C4-2B (cell line): ENCODE measurements at regions not wholly inside any gene's neighbourhood (a gene's known extent, or its start where the extent isn't known, plus 50 kb on each side); places are given as distances from the start of the nearest gene placed in this dataset.

Experiments
- H3K27ac ChIP-seq: fragments of 450-650 bp; 2 replicates; pipeline ENCODE4 v1.5.1; 2017
- CTCF ChIP-seq: fragments of 450-650 bp; conservative IDR thresholded peaks from 2 replicates; pipeline ENCODE4 v1.5.1; 2017; ENCODE audit warnings: mild to moderate bottlenecking
- ZFX ChIP-seq: fragments of 450-650 bp; IDR thresholded peaks from 2 replicates; pipeline ENCODE4 v1.6.1; 2017

- no peak overlapping the region for H3K27ac ChIP-seq
- no peak for TF ChIP-seq ZFX
- TF ChIP-seq CTCF = no peak
Measured at GRCh38 chr2:195410074-195410671, 246.9 kb upstream of the SLC39A10 start.

- no peak overlapping the region for H3K27ac ChIP-seq
- TF ChIP-seq ZFX (no peak), CTCF (no peak)
Measured at GRCh38 chr2:195408811-195409210, 248.2 kb upstream of the SLC39A10 start.

DNA sequence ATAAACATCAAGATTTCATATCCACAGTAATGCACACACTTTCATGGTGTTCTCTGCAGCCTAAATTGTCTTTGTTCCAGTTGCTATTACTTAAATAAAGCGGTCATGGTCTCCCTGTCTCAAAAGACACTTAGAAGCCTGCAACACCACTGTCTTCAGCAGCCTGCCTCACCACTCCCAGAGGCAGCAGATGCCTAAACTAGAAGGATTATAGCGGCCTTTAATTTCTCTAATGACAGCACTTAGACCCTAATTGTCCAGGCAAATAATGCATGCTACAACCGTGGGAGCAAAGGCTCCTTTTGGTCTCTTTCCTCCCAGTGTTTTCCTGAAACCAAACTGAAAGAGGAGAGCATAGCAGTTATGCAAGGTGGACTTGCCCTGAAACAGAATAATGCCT lies 248.8 kb upstream of the SLC39A10 start:
- H3K27ac ChIP-seq = no peak overlapping the region
- TF ChIP-seq ZFX = no peak
- TF ChIP-seq CTCF = no peak

DNA sequence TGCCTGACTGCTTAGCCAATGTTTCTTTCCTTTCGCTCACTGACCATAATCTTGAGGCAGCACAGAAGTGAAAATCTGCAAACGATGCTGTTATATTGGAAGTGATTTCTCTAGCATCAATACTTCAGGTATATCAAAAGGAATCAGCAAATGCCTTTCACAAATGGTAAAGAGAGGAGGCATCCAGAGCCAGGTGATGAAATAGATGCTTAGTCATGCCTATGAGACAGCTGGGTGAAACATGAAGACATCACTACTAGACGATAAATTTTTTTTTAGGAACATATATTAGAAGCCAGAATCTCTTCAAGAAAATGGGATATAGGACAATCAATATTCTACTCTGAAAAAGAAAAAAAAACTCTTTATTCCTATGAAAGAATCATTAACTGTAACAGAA lies 249.2 kb upstream of the SLC39A10 start:
- H3K27ac ChIP-seq = no peak overlapping the region
- TF ChIP-seq CTCF (no peak), ZFX (no peak)

- no peak for TF ChIP-seq ZFX
- TF ChIP-seq CTCF = no peak
- no peak overlapping the region for H3K27ac ChIP-seq
Measured at GRCh38 chr2:195406886-195407603, 250.0 kb upstream of the SLC39A10 start.

- no peak overlapping the region for H3K27ac ChIP-seq
- TF ChIP-seq CTCF (no peak), ZFX (no peak)
Measured at GRCh38 chr2:195404651-195405050, 252.4 kb upstream of the SLC39A10 start.

DNA sequence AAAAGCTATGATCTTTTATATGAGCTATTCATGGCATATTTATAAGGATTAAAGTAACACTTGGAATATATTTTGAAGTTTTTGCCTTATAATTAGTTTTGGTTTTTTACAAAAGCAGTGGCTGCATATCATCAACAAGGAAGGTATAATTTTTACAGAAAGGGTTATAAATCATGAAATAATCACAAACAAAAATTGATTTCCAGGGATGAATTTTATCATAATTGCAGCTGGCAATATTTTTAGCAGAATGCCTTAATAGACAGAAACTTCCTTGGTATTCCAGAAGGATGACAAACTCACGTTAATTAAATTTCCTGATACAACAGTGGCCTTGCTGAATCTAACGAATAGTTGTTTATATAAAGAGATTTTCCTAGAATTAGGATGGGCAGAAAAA lies 260.5 kb upstream of the SLC39A10 start:
- no peak overlapping the region for H3K27ac ChIP-seq
- TF ChIP-seq ZFX = no peak
- TF ChIP-seq CTCF = no peak
